HepG2 (cell line): ENCODE measurements at regions not wholly inside any gene's neighbourhood (a gene's known extent, or its start where the extent isn't known, plus 50 kb on each side); places are given as distances from the start of the nearest gene placed in this dataset.
A peak's percentile ranks its signal among the peaks of the same experiment; 100 is the strongest.

Experiments used
- ATAC-seq: fragments of 200-7000 bp; cut with Tn5 transposase; 3 replicates; pipeline ENCODE4 v1.9.1; 2020; ENCODE audit warnings: mild to moderate bottlenecking, moderate library complexity
- BruUV-seq: library from RNA; stranded (reverse); fragments of 400-500 nt; replicated peaks from 2 replicates; lab custom pipeline; 2021; lab: Mats Ljungman, UMichigan
- CTCF ChIA-PET: fragments of 300-600 bp; formaldehyde crosslinking; extraction: SDS; loops from one replicate; lab custom pipeline; 2021; ENCODE audit warnings: low total read pairs, inconsistent platforms, low intra/inter-chr PET ratio; lab: Yijun Ruan, JAX
- POLR2A ChIA-PET: fragments of 350-600 bp; sonication (Branson Sonifier 250); formaldehyde crosslinking; loops from one replicate; lab custom pipeline; 2020; ENCODE audit warnings: antibody characterized with exemption, inconsistent platforms; lab: Yijun Ruan, JAX
- DNase-seq: peaks from one replicate; pipeline ENCODE4 v3.0.0-alpha.2; 2015; ENCODE audit warnings: low spot score
- FAIRE-seq: peaks from 3 replicates; lab custom pipeline; 2011; peaks lifted over from hg19 to GRCh38; lab: Jason Lieb, UNC
- H2AFZ ChIP-seq: one replicate; pipeline ENCODE4 v1.6.1; 2011; ENCODE audit warnings: low read length, inconsistent platforms
- H3K27ac ChIP-seq: fragments of 300-600 bp; 3 replicates; pipeline ENCODE4 v1.8.0; 2011; ENCODE audit warnings: mixed run types, mild to moderate bottlenecking, mixed read lengths, low read length, inconsistent platforms; ENCODE audit not compliant: insufficient read depth; ENCODE audit errors: extremely low read length
- H3K27me3 ChIP-seq, 2 experiments: fragments of 200-600 bp in 1 of 2; 2 replicates in 1 of 2; 3 replicates in 1 of 2; pipeline versions ENCODE4 v1.6.0 to v1.8.0; 2011; ENCODE audit warnings: low read length in 2 of 2, mild to moderate bottlenecking in 2 of 2, moderate library complexity in 2 of 2, inconsistent platforms in 1 of 2; ENCODE audit not compliant: insufficient read depth in 2 of 2, control insufficient read depth in 1 of 2
- H3K36me3 ChIP-seq, 2 experiments: fragments of 200-600 bp in 1 of 2; replicated peaks in 1 of 2; 2 replicates in 1 of 2; 3 replicates in 1 of 2; pipeline versions ENCODE4 v1.5.1 to v1.8.0; 2011; ENCODE audit warnings: low read length in 2 of 2, inconsistent platforms in 1 of 2; ENCODE audit not compliant: insufficient read depth in 2 of 2, control insufficient read depth in 1 of 2
- H3K4me1 ChIP-seq: 2 replicates; pipeline ENCODE4 v1.5.1; 2012; ENCODE audit warnings: low read length, inconsistent platforms; ENCODE audit not compliant: insufficient read depth
- H3K4me2 ChIP-seq: 2 replicates; pipeline ENCODE4 v1.6.0; 2011; ENCODE audit warnings: low read depth, low read length, inconsistent platforms
- H3K4me3 ChIP-seq, 3 experiments: fragments of 200-600 bp in 1 of 3; sonication (generic), shearing (Covaris generic) in 1 of 3; replicated peaks in 1 of 3; 2 replicates each; pipeline ENCODE4 v1.5.1; 2011 to 2016; ENCODE audit warnings: low read length in 3 of 3, inconsistent platforms in 2 of 3, low read depth in 2 of 3, mild to moderate bottlenecking in 2 of 3, control low read depth in 1 of 3, mixed read lengths in 1 of 3; ENCODE audit not compliant: insufficient read depth in 1 of 3
- H3K79me2 ChIP-seq: one replicate; pipeline ENCODE4 v1.6.1; 2011; ENCODE audit warnings: low read length, inconsistent platforms; ENCODE audit not compliant: insufficient read depth
- H3K9ac ChIP-seq: 2 replicates; pipeline ENCODE4 v1.6.0; 2011; ENCODE audit warnings: mild to moderate bottlenecking, low read depth, low read length, inconsistent platforms; ENCODE audit not compliant: insufficient read depth
- H3K9me3 ChIP-seq: 2 replicates; pipeline ENCODE4 v1.5.1; 2012; ENCODE audit warnings: mild to moderate bottlenecking, low read length
- H4K20me1 ChIP-seq: 2 replicates; pipeline ENCODE4 v1.6.0; 2011; ENCODE audit warnings: inconsistent platforms, mild to moderate bottlenecking, low read length, moderate library complexity; ENCODE audit not compliant: insufficient read depth
- HNRNPH1 ChIP-seq: fragments of 200-400 bp; formaldehyde crosslinking; optimal IDR thresholded peaks from 2 replicates; pipeline ENCODE3; 2017; ENCODE audit warnings: mild to moderate bottlenecking, low read depth, low read length
- SALL2 ChIP-seq: sonication (generic); formaldehyde crosslinking; IDR thresholded peaks from 2 replicates; pipeline ENCODE4 v1.8.1; 2023; ENCODE audit warnings: mild to moderate bottlenecking, missing genetic modification reagents, inconsistent platforms
- SSRP1 ChIP-seq: IDR thresholded peaks from 2 replicates; pipeline ENCODE4 v1.6.1; 2016; ENCODE audit warnings: control low read depth
- ZNF24 ChIP-seq: fragments of 450-650 bp; IDR thresholded peaks from 2 replicates; pipeline ENCODE4 v1.6.1; 2017; ENCODE audit warnings: antibody characterized with exemption, mild to moderate bottlenecking
- ZSCAN30 ChIP-seq: sonication (generic); formaldehyde crosslinking; IDR thresholded peaks from 2 replicates; pipeline ENCODE4 v1.5.0; 2020; ENCODE audit warnings: mild to moderate bottlenecking, missing genetic modification reagents
- WGBS: methylation state at CpG from one replicate; pipeline ENCODE4 v1.1.6; 2017; ENCODE audit warnings: low lambda C conversion rate; 5-methylcytosine and 5-hydroxymethylcytosine counted together
- in situ Hi-C: cut with HindIII; loops from 2 replicates; pipeline ENCODE4 v1.10.0; 2017; ENCODE audit warnings: low pct_unique_long_range_greater_than_20kb; ENCODE audit not compliant: extremely low pct_ligation_motif_present
- intact Hi-C: fragments of 100-400 bp; cut with micrococcal nuclease; formaldehyde crosslinking; loops from one replicate; pipeline ENCODE4 v1.10.0; 2022; ENCODE audit not compliant: unreplicated experiment

GRCh38 chr2:8524388-8524787 is 157.5 kb upstream of the ID2 start:
- WGBS = 65% methylated on average over 9 of the region's 9 CpGs
- in situ Hi-C loops = no loop called here
- H4K20me1 ChIP-seq = no peaks in the 10 kb centered on the region
- POLR2A ChIA-PET = interaction anchor here (1.7 to 3.0 kb wide), 2 partner anchors 49 to 156 kb away, joined by 11 to 81 read pairs; partner anchors contain the start of gene ID2
- H3K79me2 ChIP-seq = no peaks in the 10 kb centered on the region
- no peaks in the 10 kb centered on the region for H3K9me3 ChIP-seq
- no peak overlapping the region for H3K4me3 ChIP-seq
- CTCF ChIA-PET = interaction anchor here (2.7 kb wide), 1 partner anchor 162 kb away, joined by 56 read pairs; no protein-coding TSS in a partner anchor
- FAIRE-seq (no peak), DNase-seq (no peak), ATAC-seq (no peak)
- no peak overlapping the region for H3K9ac ChIP-seq
- intact Hi-C loops = no loop called here
- no peak overlapping the region for H3K27ac ChIP-seq
- peaks cover 38% of the 10 kb centered on the region for H3K4me1 ChIP-seq
- H3K36me3 ChIP-seq = no peaks in the 10 kb centered on the region
- peaks cover 5 to 44% of the 10 kb centered on the region in 2 experiments; a peak in 4 of 5 replicates for H3K27me3 ChIP-seq
- H2AFZ ChIP-seq = no peak overlapping the region
- no peak overlapping the region for H3K4me2 ChIP-seq
- no TSS peak for BruUV-seq
- TF ChIP-seq ZSCAN30 (CRISPR knock-in tag) (no peak), SSRP1 (CRISPR knock-in tag) (no peak), HNRNPH1 (no peak)

- ChIA-PET POLR2A (interaction anchor here (0.9 to 3.0 kb wide), 6 partner anchors 49 to 160 kb away, joined by 3 to 81 read pairs (median 11); partner anchors contain the start of gene ID2), CTCF (interaction anchor here (1.5 to 2.7 kb wide), 2 partner anchors 158 to 161 kb away, joined by 4 to 56 read pairs; no protein-coding TSS in a partner anchor)
- ATAC-seq = no peak
- in situ Hi-C loops = loop anchor here (5.0 kb wide), 1 partner anchor 162 kb away; no protein-coding TSS in a partner anchor
- 65% methylated on average over 8 of the region's 8 CpGs for WGBS
- Histone ChIP-seq H3K4me1 (peaks cover 38% of the 10 kb centered on the region), H2AFZ (no peak overlapping the region), H3K27ac (no peak overlapping the region), H4K20me1 (no peaks in the 10 kb centered on the region), H3K9ac (no peak overlapping the region), H3K4me2 (no peak overlapping the region), H3K4me3 (no peak overlapping the region), H3K27me3 (peaks cover 5 to 40% of the 10 kb centered on the region in 2 experiments; a peak in 4 of 5 replicates), H3K9me3 (no peaks in the 10 kb centered on the region), H3K79me2 (no peaks in the 10 kb centered on the region), H3K36me3 (no peaks in the 10 kb centered on the region)
- DNase-seq = no peak
- FAIRE-seq = no peak
- no TSS peak for BruUV-seq
- intact Hi-C loops = loop anchor here (1.0 kb wide), 5 partner anchors 49 to 1098 kb away; no protein-coding TSS in a partner anchor
- TF ChIP-seq ZNF24 (no peak), SALL2 (0 out of 2 replicates have a peak, but pooled peaks have one; percentile 10)
Measured at GRCh38 chr2:8524823-8525222, 157.0 kb upstream of the ID2 start.
